SK-N-SH (cell line): ENCODE measurements at regions not wholly inside any gene's neighbourhood (a gene's known extent, or its start where the extent isn't known, plus 50 kb on each side); places are given as distances from the start of the nearest gene placed in this dataset.

Experiments used
- CTCF ChIA-PET: fragments of 300-600, 350-600 bp; formaldehyde crosslinking; extraction: SDS; loops from one replicate; lab custom pipeline; 2021; lab: Yijun Ruan, JAX
- POLR2A ChIA-PET: fragments of 350-600 bp; sonication (Branson Sonifier 250); formaldehyde crosslinking; extraction: SDS; loops from one replicate; lab custom pipeline; 2020; ENCODE audit warnings: antibody characterized with exemption, inconsistent platforms; lab: Yijun Ruan, JAX
- DNase-seq: peaks from one replicate; pipeline ENCODE4 v3.0.0; 2012
- H2AFZ ChIP-seq: fragments of 200-600 bp; sonication (generic); 2 replicates; pipeline ENCODE4 v1.8.1; 2016; ENCODE audit warnings: antibody characterized with exemption, mild to moderate bottlenecking, low read depth
- H3F3A ChIP-seq: fragments of 200-600 bp; sonication (generic); replicated peaks from 2 replicates; pipeline ENCODE3; 2016; ENCODE audit warnings: antibody characterized with exemption, mild to moderate bottlenecking; ENCODE audit not compliant: insufficient read depth
- H3K27ac ChIP-seq, 2 experiments: fragments of 200-500 bp in 1 of 2; fragments of 200-600 bp in 1 of 2; sonication (Bioruptor generic) in 1 of 2; sonication (generic), shearing (Covaris generic) in 1 of 2; 2 replicates each; pipeline versions ENCODE4 v1.5.1 to v1.6.1; 2014 to 2016; ENCODE audit warnings: low read depth in 2 of 2, inconsistent platforms in 1 of 2, low read length in 1 of 2, mild to moderate bottlenecking in 1 of 2, mixed read lengths in 1 of 2
- H3K27me3 ChIP-seq: fragments of 200-600 bp; sonication (generic), shearing (Covaris generic); 2 replicates; pipeline ENCODE4 v1.6.1; 2016; ENCODE audit warnings: mixed run types; ENCODE audit not compliant: insufficient read depth
- H3K36me3 ChIP-seq, 2 experiments: fragments of 200-500 bp in 1 of 2; fragments of 200-600 bp in 1 of 2; sonication (Bioruptor generic) in 1 of 2; sonication (generic) in 1 of 2; replicated peaks in 1 of 2; 2 replicates each; pipeline versions ENCODE3 to v1.5.1; 2014 to 2016; ENCODE audit warnings: low read length in 1 of 2, mild to moderate bottlenecking in 1 of 2; ENCODE audit not compliant: insufficient read depth in 2 of 2, control insufficient read depth in 1 of 2
- H3K4me1 ChIP-seq, 2 experiments: fragments of 200-500 bp in 1 of 2; fragments of 200-600 bp in 1 of 2; sonication (Bioruptor generic) in 1 of 2; sonication (generic), shearing (Covaris generic) in 1 of 2; 2 replicates each; pipeline versions ENCODE4 v1.5.1 to v1.6.1; 2014 to 2016; ENCODE audit warnings: low read depth in 1 of 2, low read length in 1 of 2, mixed run types in 1 of 2; ENCODE audit not compliant: insufficient read depth in 2 of 2, control insufficient read depth in 1 of 2
- H3K4me2 ChIP-seq: fragments of 200-600 bp; sonication (generic), shearing (Covaris generic); 2 replicates; pipeline ENCODE4 v1.6.1; 2017; ENCODE audit warnings: mixed run types
- H3K4me3 ChIP-seq, 2 experiments: fragments of 200-500 bp in 1 of 2; fragments of 200-600 bp in 1 of 2; sonication (Bioruptor generic) in 1 of 2; sonication (generic), shearing (Covaris generic) in 1 of 2; 2 replicates each; pipeline versions ENCODE4 v1.5.1 to v1.8.1; 2014 to 2016; ENCODE audit warnings: low read depth in 2 of 2, inconsistent platforms in 1 of 2, low read length in 1 of 2, mild to moderate bottlenecking in 1 of 2, mixed read lengths in 1 of 2, moderate library complexity in 1 of 2
- H3K79me2 ChIP-seq: fragments of 200-600 bp; sonication (generic); 2 replicates; pipeline ENCODE4 v1.8.1; 2017; ENCODE audit warnings: mild to moderate bottlenecking; ENCODE audit not compliant: insufficient read depth
- H3K9ac ChIP-seq: fragments of 200-600 bp; sonication (generic); 2 replicates; pipeline ENCODE4 v1.6.1; 2017; ENCODE audit warnings: mixed run types
- H3K9me2 ChIP-seq: fragments of 200-600 bp; sonication (generic); 2 replicates; pipeline ENCODE4 v1.6.1; 2017; ENCODE audit warnings: mixed run types
- H3K9me3 ChIP-seq: fragments of 200-600 bp; sonication (generic); 2 replicates; pipeline ENCODE4 v1.6.1; 2017; ENCODE audit warnings: mixed run types, mild to moderate bottlenecking, moderate library complexity
- H4K20me1 ChIP-seq: fragments of 200-600 bp; sonication (generic); 2 replicates; pipeline ENCODE4 v1.6.1; 2017; ENCODE audit warnings: mild to moderate bottlenecking, mixed run types; ENCODE audit not compliant: insufficient read depth
- CHD2 ChIP-seq: fragments of 150-350 bp; IDR thresholded peaks from 2 replicates; pipeline ENCODE4 v1.6.1; 2018; ENCODE audit warnings: low read length; ENCODE audit not compliant: partially characterized antibody
- ELF1 ChIP-seq: IDR thresholded peaks from 2 replicates; pipeline ENCODE4 v1.4.0; 2012
- EP300 ChIP-seq, 2 experiments: IDR thresholded peaks; 2 replicates each; pipeline versions ENCODE4 v1.4.0 to v1.6.1; 2012; ENCODE audit warnings: borderline replicate concordance in 1 of 2, low read depth in 1 of 2, low read length in 1 of 2
- FOSL2 ChIP-seq: IDR thresholded peaks from 2 replicates; pipeline ENCODE4 v1.4.0; 2012; ENCODE audit warnings: low read depth, mild to moderate bottlenecking, moderate library complexity, borderline replicate concordance
- FOXJ3 ChIP-seq: sonication (generic); formaldehyde crosslinking; IDR thresholded peaks from 2 replicates; pipeline ENCODE4 v1.5.1; 2020; ENCODE audit warnings: mild to moderate bottlenecking, missing genetic modification reagents
- FOXM1 ChIP-seq: IDR thresholded peaks from 2 replicates; pipeline ENCODE4 v1.4.0; 2012; ENCODE audit warnings: low read depth, mild to moderate bottlenecking
- GABPA ChIP-seq: IDR thresholded peaks from 2 replicates; pipeline ENCODE4 v1.4.0; 2012; ENCODE audit warnings: low read depth, mild to moderate bottlenecking
- GATA2 ChIP-seq: sonication (generic); formaldehyde crosslinking; IDR thresholded peaks from 2 replicates; pipeline ENCODE4 v1.5.0; 2020; ENCODE audit warnings: mild to moderate bottlenecking, missing genetic modification reagents
- MXI1 ChIP-seq: IDR thresholded peaks from 2 replicates; pipeline ENCODE4 v1.6.1; 2012; ENCODE audit warnings: mild to moderate bottlenecking, low read depth, low read length, improper control_type of control experiment
- POLR2AphosphoS5 ChIP-seq: IDR thresholded peaks from 2 replicates; pipeline ENCODE4 v1.6.1; 2012; ENCODE audit warnings: low read depth, low read length
- RCOR1 ChIP-seq: fragments of 150-350 bp; IDR thresholded peaks from 2 replicates; pipeline ENCODE4 v1.6.1; 2017; ENCODE audit warnings: antibody characterized with exemption, low read length
- TAF1 ChIP-seq: IDR thresholded peaks from 2 replicates; pipeline ENCODE4 v1.6.1; 2012; ENCODE audit warnings: low read depth, mild to moderate bottlenecking, low read length, moderate library complexity, borderline replicate concordance
- TEAD4 ChIP-seq: IDR thresholded peaks from 2 replicates; pipeline ENCODE4 v1.4.0; 2012; ENCODE audit warnings: mild to moderate bottlenecking, borderline replicate concordance; ENCODE audit not compliant: insufficient read depth
- YY1 ChIP-seq: IDR thresholded peaks from 2 replicates; pipeline ENCODE4 v1.4.0; 2012; ENCODE audit warnings: low read depth, mild to moderate bottlenecking
- WGBS: methylation state at CpG from one replicate; pipeline ENCODE4 v1.1.6; 2017; ENCODE audit warnings: low lambda C conversion rate; 5-methylcytosine and 5-hydroxymethylcytosine counted together
- TF ChIP-seq, protein P1 (sequence below): fragments of 200-600 bp; sonication (generic); IDR thresholded peaks from 2 replicates; pipeline ENCODE4 v1.6.1; 2017; ENCODE audit warnings: antibody characterized with exemption, mild to moderate bottlenecking, moderate library complexity
- TF ChIP-seq, protein P2 (sequence below): fragments of 150-350 bp; IDR thresholded peaks from 2 replicates; pipeline ENCODE4 v1.6.1; 2016; ENCODE audit warnings: mild to moderate bottlenecking, low read depth, low read length
- TF ChIP-seq, protein P3 (sequence below): IDR thresholded peaks from 2 replicates; pipeline ENCODE4 v1.4.0; 2012; ENCODE audit warnings: low read depth, borderline replicate concordance
- TF ChIP-seq, protein P4 (sequence below): IDR thresholded peaks from 2 replicates; pipeline ENCODE4 v1.6.1; 2012; ENCODE audit warnings: mild to moderate bottlenecking, low read depth, low read length, moderate library complexity

DNA sequence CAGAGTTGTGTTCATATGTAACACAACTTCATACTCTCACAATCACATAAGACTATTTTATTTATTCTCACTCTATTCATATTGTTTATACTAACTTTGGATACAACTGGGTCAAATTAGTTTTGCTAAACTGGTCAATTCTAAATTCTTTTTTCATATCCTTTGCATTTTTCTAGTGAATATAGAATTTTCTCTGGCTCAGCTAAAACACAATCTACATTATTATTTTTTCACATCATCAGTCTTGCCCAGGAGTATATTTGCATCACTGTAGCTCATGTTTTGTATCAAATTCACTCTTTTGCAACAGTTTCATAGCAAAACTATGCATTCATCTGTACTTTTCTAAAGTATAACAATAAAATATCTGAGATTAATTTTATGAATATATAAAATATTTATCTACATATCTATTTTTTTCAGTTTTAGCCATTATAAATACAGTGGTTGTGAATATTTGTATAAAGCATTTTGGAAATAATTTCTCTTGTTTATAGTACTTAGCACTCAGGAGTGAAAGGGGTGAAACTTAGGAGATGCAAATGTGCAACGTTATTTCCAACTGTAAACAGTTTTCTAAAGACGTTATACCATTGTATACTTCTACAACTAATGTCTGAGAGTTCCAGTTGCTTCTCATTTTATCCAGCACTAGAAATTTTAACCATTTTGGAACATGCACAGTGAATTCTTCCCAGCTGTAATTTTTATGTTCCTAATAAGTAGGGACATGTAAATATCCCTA lies 854.6 kb downstream of the CBLN2 start:
- CTCF ChIA-PET, result no interaction called here
- H2AFZ ChIP-seq, result no peak overlapping the region
- POLR2A ChIA-PET, result no interaction called here
- TF ChIP-seq MXI1, result no peak
- TF ChIP-seq EP300 (IDR thresholded peaks at IDR 0.05; ENCODE audit: borderline replicate concordance in 1 of 2, low read depth in 1 of 2, low read length in 1 of 2), result no peak
- TF ChIP-seq FOXM1, result no peak
- TF ChIP-seq TAF1, result no peak
- H3F3A ChIP-seq, result no peaks in the 10 kb centered on the region
- no peak overlapping the region for H3K9ac ChIP-seq
- DNase-seq, result no peak
- no peaks in the 10 kb centered on the region for H3K9me2 ChIP-seq
- no peaks in the 10 kb centered on the region for H3K79me2 ChIP-seq
- no peaks in the 10 kb centered on the region for H3K9me3 ChIP-seq
- H3K27me3 ChIP-seq, result no peaks in the 10 kb centered on the region
- no peak overlapping the region for H3K4me2 ChIP-seq
- H4K20me1 ChIP-seq, result no peaks in the 10 kb centered on the region
- no peaks in the 10 kb centered on the region for H3K36me3 ChIP-seq
- H3K4me3 ChIP-seq, result no peak overlapping the region
- WGBS, result 71% methylated on average over 2 of the region's 2 CpGs
- H3K4me1 ChIP-seq, result no peaks in the 10 kb centered on the region; a peak in 1 of 4 replicates
- H3K27ac ChIP-seq, result no peak overlapping the region

DNA sequence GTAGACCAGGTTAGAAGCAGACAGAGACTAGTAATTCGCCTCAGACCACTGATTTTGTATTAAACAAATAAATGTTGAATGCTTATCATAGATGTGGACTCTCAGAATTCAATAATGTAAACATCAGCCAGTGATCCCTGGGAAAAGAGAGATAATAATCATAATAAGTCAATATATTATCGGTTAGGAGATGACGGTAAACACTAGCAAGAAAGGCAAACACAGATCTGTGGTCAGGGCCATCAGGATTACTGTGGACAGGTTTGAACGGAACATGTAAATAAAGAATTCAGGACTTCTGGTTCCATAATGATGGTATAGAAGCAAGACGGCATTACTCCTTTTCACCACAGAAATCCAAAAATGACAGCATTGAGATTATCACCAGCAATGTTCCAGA lies 861.6 kb downstream of the CBLN2 start:
- Histone ChIP-seq H3K27ac (no peak overlapping the region), H3K4me1 (no peaks in the 10 kb centered on the region), H3K9me2 (no peaks in the 10 kb centered on the region), H3K9ac (no peak overlapping the region), H3K36me3 (no peaks in the 10 kb centered on the region), H3K9me3 (no peaks in the 10 kb centered on the region), H3K27me3 (no peaks in the 10 kb centered on the region), H4K20me1 (no peaks in the 10 kb centered on the region), H3F3A (no peaks in the 10 kb centered on the region), H3K79me2 (no peaks in the 10 kb centered on the region), H2AFZ (no peak overlapping the region), H3K4me2 (no peak overlapping the region), H3K4me3 (no peak overlapping the region)
- ChIA-PET POLR2A (no interaction called here), CTCF (no interaction called here)
- WGBS, result 69% methylated on average over 5 of the region's 5 CpGs
- DNase-seq, result no peak
- TF ChIP-seq ELF1 (no peak), FOXJ3 (no peak), POLR2AphosphoS5 (no peak), TAF1 (no peak), TEAD4 (no peak), RCOR1 (no peak), GATA2 (no peak), FOSL2 (no peak), YY1 (no peak), CHD2 (no peak), GABPA (no peak)
- TF ChIP-seq, protein P1, sequence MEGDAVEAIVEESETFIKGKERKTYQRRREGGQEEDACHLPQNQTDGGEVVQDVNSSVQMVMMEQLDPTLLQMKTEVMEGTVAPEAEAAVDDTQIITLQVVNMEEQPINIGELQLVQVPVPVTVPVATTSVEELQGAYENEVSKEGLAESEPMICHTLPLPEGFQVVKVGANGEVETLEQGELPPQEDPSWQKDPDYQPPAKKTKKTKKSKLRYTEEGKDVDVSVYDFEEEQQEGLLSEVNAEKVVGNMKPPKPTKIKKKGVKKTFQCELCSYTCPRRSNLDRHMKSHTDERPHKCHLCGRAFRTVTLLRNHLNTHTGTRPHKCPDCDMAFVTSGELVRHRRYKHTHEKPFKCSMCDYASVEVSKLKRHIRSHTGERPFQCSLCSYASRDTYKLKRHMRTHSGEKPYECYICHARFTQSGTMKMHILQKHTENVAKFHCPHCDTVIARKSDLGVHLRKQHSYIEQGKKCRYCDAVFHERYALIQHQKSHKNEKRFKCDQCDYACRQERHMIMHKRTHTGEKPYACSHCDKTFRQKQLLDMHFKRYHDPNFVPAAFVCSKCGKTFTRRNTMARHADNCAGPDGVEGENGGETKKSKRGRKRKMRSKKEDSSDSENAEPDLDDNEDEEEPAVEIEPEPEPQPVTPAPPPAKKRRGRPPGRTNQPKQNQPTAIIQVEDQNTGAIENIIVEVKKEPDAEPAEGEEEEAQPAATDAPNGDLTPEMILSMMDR, result no peak
- TF ChIP-seq, protein P2, sequence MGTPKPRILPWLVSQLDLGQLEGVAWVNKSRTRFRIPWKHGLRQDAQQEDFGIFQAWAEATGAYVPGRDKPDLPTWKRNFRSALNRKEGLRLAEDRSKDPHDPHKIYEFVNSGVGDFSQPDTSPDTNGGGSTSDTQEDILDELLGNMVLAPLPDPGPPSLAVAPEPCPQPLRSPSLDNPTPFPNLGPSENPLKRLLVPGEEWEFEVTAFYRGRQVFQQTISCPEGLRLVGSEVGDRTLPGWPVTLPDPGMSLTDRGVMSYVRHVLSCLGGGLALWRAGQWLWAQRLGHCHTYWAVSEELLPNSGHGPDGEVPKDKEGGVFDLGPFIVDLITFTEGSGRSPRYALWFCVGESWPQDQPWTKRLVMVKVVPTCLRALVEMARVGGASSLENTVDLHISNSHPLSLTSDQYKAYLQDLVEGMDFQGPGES, result no peak
- TF ChIP-seq, protein P3, sequence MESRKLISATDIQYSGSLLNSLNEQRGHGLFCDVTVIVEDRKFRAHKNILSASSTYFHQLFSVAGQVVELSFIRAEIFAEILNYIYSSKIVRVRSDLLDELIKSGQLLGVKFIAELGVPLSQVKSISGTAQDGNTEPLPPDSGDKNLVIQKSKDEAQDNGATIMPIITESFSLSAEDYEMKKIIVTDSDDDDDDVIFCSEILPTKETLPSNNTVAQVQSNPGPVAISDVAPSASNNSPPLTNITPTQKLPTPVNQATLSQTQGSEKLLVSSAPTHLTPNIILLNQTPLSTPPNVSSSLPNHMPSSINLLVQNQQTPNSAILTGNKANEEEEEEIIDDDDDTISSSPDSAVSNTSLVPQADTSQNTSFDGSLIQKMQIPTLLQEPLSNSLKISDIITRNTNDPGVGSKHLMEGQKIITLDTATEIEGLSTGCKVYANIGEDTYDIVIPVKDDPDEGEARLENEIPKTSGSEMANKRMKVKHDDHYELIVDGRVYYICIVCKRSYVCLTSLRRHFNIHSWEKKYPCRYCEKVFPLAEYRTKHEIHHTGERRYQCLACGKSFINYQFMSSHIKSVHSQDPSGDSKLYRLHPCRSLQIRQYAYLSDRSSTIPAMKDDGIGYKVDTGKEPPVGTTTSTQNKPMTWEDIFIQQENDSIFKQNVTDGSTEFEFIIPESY, result no peak
- TF ChIP-seq, protein P4, sequence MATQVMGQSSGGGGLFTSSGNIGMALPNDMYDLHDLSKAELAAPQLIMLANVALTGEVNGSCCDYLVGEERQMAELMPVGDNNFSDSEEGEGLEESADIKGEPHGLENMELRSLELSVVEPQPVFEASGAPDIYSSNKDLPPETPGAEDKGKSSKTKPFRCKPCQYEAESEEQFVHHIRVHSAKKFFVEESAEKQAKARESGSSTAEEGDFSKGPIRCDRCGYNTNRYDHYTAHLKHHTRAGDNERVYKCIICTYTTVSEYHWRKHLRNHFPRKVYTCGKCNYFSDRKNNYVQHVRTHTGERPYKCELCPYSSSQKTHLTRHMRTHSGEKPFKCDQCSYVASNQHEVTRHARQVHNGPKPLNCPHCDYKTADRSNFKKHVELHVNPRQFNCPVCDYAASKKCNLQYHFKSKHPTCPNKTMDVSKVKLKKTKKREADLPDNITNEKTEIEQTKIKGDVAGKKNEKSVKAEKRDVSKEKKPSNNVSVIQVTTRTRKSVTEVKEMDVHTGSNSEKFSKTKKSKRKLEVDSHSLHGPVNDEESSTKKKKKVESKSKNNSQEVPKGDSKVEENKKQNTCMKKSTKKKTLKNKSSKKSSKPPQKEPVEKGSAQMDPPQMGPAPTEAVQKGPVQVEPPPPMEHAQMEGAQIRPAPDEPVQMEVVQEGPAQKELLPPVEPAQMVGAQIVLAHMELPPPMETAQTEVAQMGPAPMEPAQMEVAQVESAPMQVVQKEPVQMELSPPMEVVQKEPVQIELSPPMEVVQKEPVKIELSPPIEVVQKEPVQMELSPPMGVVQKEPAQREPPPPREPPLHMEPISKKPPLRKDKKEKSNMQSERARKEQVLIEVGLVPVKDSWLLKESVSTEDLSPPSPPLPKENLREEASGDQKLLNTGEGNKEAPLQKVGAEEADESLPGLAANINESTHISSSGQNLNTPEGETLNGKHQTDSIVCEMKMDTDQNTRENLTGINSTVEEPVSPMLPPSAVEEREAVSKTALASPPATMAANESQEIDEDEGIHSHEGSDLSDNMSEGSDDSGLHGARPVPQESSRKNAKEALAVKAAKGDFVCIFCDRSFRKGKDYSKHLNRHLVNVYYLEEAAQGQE, result no peak
